ENCODE measurements at regions not wholly inside any gene's neighbourhood (a gene's known extent, or its start where the extent isn't known, plus 50 kb on each side); places are given as distances from the start of the nearest gene placed in this dataset.

GRCh38 chr20:50330504-50331313, 140.1 kb downstream of the CEBPB start:
- no peak for TF ChIP-seq CTCF (conservative IDR thresholded peaks at IDR 0.05)
- no peak for TF ChIP-seq EZH2 (IDR thresholded peaks at IDR 0.05; ENCODE audit: low read depth)

All from PC-9 (cell line).